ENCODE measurements at regions not wholly inside any gene's neighbourhood (a gene's known extent, or its start where the extent isn't known, plus 50 kb on each side); places are given as distances from the start of the nearest gene placed in this dataset.
A peak's percentile ranks its signal among the peaks of the same experiment; 100 is the strongest.

DNA sequence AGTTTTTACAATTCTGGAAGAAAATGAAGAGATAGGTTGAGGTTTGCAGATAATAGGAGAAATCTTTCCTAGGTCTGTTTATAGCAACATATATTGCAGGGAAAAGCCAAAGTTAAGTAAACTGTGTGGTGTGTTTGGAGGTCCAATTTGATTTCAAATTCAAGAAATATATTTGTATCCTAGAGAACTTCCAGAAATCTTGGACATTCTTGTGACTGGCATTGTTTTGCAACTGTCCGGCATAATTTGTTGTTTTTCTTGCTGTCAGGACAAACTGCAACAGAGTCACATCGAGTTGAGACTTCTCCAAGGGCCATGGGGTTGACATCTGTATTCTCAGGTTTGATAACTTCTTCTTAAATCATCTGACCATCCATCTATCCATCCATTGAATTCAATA lies 170.9 kb upstream of the ZEB2 start:
- no peak for DNase-seq (ENCODE audit: low spot score)

GRCh38 chr2:144686518-144687215 lies 166.7 kb upstream of the ZEB2 start:
- DNase-seq (ENCODE audit: low spot score), result no peak

GRCh38 chr2:144683966-144684365 lies 164.0 kb upstream of the ZEB2 start:
- no peak for DNase-seq (ENCODE audit: low spot score)

DNA sequence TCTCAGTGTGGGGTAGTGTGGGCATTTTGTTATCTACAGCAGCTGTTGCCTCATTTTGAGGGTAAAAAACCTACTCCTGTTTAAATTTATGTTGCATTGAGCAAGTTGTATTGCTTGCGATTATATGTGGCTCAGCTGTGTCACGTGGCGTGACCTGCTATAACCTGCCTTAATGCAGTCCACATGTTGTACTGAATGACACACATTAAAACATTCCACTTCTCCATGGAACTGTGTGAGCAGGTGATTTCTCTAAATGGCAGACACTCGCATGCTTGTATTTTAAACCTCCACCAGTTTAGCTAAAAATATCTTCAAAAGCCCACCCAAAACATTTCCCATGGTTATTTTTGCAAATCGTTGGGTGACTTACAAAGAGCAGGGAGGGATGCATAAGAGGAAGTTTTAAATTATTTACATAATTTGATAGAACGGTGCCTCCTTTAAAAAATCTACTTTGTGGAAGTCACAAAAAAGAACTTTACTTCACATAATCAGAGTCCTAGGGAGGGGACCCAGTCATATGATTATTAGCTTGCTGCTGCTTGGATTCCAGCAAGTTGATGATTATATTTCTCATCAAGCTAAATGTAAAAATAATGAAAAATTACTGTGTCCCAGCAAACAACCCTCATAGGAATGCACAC lies 163.3 kb upstream of the ZEB2 start:
- DNase-seq (ENCODE audit: low spot score), result no peak

- DNase-seq (ENCODE audit: low spot score), result peak; percentile 13
These were observed 162.3 kb upstream of the ZEB2 start for GRCh38 chr2:144682248-144682647.

DNA sequence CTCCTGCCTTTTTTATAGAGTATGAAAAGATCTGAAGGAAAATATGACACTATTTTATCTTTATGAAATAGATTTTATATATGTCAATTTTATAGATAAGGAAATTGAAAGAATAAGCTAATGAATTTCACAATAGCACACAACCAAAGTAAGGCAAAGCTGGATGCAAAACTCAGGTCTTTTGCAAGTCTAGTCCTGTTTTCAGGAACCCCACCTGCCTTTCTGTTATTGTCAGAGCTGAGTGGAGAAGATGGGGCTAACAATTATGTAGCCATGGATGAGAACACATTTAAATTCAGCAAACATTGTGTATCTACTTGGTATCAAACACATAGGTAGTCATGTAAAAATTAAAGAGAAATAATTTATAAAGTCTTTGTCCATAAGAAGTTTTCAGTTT lies 161.5 kb upstream of the ZEB2 start:
- DNase-seq (ENCODE audit: low spot score), result no peak

GRCh38 chr2:144679942-144680341 lies 160.0 kb upstream of the ZEB2 start:
- DNase-seq (ENCODE audit: low spot score), result no peak

DNA sequence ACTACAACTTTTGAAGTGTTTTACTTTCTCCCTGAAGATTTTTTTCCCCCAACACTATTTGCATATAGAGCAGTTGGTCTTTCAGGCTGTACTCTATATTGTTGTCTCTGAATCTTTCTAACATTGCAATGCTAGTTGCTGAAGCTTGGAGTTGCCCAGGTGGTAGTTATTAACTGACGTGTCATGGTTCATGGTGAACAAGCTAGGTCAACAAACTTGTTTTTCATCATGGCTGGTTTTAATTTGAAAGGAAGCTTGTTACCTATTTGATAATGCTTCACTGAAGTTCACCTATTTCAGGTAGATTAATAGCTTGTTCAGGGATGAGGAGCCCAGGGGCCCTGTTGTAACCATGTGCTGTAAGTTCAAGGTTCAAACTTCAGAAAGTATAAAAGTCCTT lies 158.8 kb upstream of the ZEB2 start:
- no peak for DNase-seq (ENCODE audit: low spot score)

GRCh38 chr2:144675731-144676130 lies 155.8 kb upstream of the ZEB2 start:
- no peak for DNase-seq (ENCODE audit: low spot score)

GRCh38 chr2:144675331-144675730 lies 155.4 kb upstream of the ZEB2 start:
- DNase-seq (ENCODE audit: low spot score), result no peak

DNA sequence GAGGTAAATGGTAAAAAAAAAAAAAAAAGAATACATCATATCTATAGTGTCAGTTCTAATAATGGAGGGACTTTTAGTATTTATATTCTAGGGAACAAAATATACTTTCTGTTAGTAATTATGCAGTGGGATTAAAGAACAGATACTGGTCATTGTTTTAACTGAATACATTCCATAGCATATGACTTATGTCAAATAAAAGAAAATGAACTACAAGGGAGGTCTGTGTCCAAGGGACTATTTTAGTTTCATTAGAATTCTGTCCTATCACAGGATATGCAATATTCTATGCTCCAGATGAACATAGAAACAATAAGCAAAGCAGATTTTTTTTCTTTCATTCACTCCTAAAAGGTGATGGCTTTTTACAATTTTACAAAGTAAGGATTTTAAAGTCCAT lies 154.2 kb upstream of the ZEB2 start:
- DNase-seq (ENCODE audit: low spot score), result no peak

GRCh38 chr2:144673456-144673855 lies 153.5 kb upstream of the ZEB2 start:
- no peak for DNase-seq (ENCODE audit: low spot score)

DNA sequence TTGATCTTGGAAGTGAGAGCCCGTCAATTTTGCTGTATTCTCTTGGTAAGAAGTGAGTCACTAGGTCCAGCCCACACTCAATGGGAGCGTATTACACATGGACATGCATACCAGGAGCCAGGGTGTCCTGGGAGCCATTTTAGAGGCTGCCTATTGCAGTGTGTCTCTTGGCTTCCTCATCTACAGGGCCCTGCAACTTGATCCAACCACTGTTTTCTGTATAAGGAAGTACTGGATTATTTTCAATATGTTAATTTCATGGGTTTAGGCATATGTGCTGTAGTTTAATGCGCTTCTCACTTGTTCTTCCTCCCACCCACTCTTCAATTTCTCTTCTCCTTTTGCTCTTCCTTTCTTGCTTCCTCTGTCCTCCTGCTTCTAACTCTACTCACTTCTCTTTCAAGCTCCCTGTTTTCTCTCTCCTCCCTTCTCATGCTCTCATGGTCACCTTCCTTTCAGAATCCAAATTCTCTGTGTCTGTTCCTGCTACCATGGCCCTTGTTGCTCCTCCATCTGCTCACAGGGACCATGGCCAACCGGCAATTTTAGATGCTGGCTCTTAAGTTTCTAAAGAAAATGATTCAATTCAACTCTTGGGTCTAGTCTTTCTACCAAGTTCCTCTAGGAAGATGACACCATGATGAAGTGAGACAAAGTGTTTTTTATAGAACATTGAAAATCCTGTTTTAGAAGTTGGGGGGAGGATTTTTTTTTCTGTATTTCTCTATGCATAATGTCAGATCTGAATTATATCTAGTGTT lies 152.0 kb upstream of the ZEB2 start:
- no peak for DNase-seq (ENCODE audit: low spot score)

DNA sequence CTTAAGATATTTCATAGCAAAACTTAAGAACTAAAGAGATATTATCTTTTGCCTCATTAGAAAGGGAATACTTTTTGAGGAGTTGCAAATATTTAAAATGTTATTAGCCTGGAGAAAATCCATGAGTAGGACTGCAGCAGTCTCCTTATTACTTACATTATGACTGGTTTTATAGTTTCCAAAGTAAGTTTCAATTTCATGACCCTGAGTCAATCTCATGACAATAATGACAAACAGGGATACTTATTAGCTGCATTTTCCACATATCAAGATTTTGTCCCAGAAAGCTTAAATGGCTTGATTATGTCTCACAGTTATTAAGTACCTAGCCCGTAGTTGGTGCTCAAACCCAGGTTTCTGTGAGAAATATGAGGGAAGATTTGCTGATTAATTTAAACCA lies 150.8 kb upstream of the ZEB2 start:
- no peak for DNase-seq (ENCODE audit: low spot score)

DNA sequence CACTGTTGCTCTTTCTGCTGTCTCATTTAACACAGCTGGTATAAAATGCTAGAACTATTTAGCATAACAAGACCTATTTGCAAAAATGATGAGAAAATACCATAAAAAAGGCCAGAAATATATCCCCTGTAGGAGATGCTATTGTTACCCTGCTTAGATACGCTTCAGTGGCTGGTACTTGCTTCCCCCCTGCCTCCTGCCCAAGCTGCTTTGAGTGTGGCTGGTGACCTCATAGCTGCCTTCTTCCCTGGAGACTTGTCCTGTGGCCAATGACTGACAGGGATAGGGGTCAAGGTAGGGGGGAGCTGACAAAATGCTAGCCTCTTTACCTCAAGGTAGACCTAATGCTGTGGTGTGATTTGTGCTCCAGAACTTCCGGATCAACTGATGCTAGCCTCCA lies 150.2 kb upstream of the ZEB2 start:
- no peak for DNase-seq (ENCODE audit: low spot score)

- DNase-seq (ENCODE audit: low spot score), result no peak
These were observed 149.5 kb upstream of the ZEB2 start for GRCh38 chr2:144669196-144669987.

GRCh38 chr2:144668493-144669110 lies 148.7 kb upstream of the ZEB2 start:
- no peak for DNase-seq (ENCODE audit: low spot score)

GRCh38 chr2:144666032-144666431 lies 146.1 kb upstream of the ZEB2 start:
- no peak for DNase-seq (ENCODE audit: low spot score)

- DNase-seq (ENCODE audit: low spot score), result no peak
These were observed 143.3 kb upstream of the ZEB2 start for GRCh38 chr2:144663207-144663606.

DNA sequence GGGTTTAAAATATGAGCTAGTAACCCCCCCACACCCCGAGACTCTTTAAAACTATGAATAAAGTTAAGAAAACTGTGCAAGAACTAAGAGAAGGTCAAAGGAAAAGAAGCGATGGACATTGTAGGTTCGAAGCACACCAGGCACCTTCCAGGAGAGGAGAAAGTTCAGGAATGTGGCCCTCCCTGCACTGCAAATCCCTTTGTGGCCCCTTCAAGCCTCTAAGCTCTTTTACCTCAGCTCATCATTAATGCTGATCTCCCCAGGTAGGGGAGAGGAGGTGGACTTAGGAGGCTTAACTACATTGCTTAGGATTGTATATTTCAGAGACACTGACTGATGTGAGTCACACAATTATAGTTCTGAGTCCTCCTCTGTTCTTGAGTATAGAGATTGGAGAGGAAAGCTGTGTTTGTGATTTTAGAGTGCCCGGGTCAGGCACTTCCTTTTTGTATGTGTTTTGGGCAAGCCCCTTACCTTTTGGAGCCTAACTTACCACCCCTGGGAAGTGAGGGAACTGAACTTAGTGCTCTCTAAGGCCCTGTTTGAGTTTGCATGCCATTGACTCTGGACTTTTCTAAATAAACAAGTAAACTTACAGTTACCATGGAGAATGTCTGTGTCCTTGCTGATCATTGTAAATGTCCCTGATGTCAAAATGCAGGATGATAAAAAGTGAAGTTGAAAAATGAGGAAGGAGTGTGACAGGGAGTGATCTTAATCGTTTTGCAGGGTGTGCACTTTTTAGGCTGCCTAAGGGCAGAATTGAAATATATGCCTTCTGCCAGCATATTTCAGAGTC lies 140.8 kb upstream of the ZEB2 start:
- no peak for DNase-seq (ENCODE audit: low spot score)

DNA sequence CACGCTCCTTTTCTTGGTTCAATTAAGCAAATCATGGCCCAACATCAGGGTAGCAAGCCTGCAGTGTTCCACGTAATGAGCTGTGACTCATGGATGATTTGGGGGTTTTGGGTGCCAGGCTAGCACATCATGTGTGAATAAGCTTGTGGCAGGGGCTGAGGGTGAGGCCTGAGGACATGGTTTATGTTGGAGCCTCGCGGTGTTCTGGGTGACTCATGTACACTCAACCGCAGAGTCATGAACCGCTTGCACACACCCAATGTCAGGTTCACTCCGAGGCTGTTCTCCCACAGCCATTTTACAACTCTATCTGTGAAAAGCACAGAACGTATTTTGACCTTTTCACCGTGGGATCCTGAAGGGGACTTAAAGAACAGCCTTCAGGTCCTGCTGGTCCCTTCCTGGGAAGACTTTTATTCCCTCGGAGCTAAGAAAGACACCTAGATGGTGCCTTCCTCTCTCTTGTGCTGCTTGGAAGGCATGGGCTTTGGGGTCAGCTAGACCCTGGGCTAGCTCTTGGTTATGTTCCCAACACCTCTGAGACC lies 139.9 kb upstream of the ZEB2 start:
- peak; percentile 16 for DNase-seq (ENCODE audit: low spot score)

Data from hematopoietic multipotent progenitor cell treated with erythropoietin and hydrocortisone succinate and interleukin-3 and kit ligand, for 15 days (in vitro differentiated cells).